22Rv1 (cell line): ENCODE measurements at regions not wholly inside any gene's neighbourhood (a gene's known extent, or its start where the extent isn't known, plus 50 kb on each side); places are given as distances from the start of the nearest gene placed in this dataset.

Experiments
- H3K27ac ChIP-seq: fragments of 450-650 bp; 2 replicates; pipeline ENCODE4 v1.5.1; 2017
- CTCF ChIP-seq: fragments of 450-650 bp; IDR thresholded peaks from 2 replicates; pipeline ENCODE4 v1.5.1; 2017; ENCODE audit warnings: mild to moderate bottlenecking
- ZFX ChIP-seq: fragments of 450-650 bp; IDR thresholded peaks from 2 replicates; pipeline ENCODE4 v1.6.1; 2017; ENCODE audit warnings: antibody characterized with exemption, borderline replicate concordance

- H3K27ac ChIP-seq: no peak overlapping the region
- TF ChIP-seq ZFX: no peak
- no peak for TF ChIP-seq CTCF
Observed at GRCh38 chrY:16993551-16993950, 886.5 kb downstream of the CDY2B start.

DNA sequence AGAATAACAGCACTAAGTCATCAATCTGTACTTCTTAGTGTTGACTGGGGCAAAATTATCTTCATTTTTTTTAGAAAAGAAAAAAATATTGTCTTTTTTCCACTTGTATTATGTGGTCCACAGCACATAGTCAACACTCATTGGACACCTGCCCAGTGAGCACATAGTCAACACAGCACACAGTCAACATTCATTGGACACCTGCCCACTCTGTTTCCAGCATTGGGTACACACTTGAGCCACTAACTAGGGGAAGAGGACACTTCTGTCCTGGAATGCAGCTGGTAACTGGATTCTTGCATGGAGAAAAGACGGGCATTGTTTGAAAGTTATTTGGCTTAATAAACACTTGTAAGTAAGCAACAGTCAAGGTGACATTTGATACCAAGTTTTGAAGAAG lies 898.2 kb downstream of the CDY2B start:
- TF ChIP-seq ZFX (no peak), CTCF (no peak)
- no peak overlapping the region for H3K27ac ChIP-seq

DNA sequence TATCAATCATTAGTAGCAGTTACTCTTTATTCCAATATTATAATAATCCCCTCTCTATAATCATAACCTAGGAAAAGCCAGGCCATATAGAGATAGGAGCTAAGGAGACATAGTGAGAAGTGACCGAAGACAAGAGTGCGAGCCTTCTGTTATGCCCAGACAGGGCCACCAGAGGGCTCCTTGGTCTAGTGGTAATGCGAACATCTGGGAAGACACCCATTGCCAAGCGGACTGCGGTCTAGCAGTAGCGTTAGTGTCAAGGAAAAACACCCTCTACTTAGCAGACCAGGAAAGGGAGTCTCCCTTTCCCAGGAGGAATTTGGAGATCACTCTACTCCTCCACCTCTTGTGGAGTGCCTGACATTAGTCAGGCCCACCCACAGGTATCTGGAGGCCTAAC lies 920.9 kb downstream of the CDY2B start:
- TF ChIP-seq ZFX (no peak), CTCF (peak; percentile 26; the same call in 1 of the 2 replicates)
- no peak overlapping the region for H3K27ac ChIP-seq

- no peak overlapping the region for H3K27ac ChIP-seq
- TF ChIP-seq ZFX (no peak), CTCF (no peak)
Observed at GRCh38 chrY:16947221-16947620, 932.8 kb downstream of the CDY2B start.
